Osteocyte (in vitro differentiated cells): ENCODE measurements at regions not wholly inside any gene's neighbourhood (a gene's known extent, or its start where the extent isn't known, plus 50 kb on each side); places are given as distances from the start of the nearest gene placed in this dataset.

ENCODE experiments used
- DNase-seq: peaks from one replicate; pipeline ENCODE4 v3.0.0; 2021; ENCODE audit warnings: mixed read lengths; ENCODE audit not compliant: unreplicated experiment; ENCODE audit errors: extremely low spot score
- H3K27ac Mint-ChIP-seq: one replicate; pipeline ENCODE4 v1.8.0; 2021; ENCODE audit warnings: mild to moderate bottlenecking, mixed read lengths; ENCODE audit not compliant: unreplicated experiment
- H3K27me3 Mint-ChIP-seq: one replicate; pipeline ENCODE4 v1.8.0; 2021; ENCODE audit warnings: mixed read lengths; ENCODE audit not compliant: unreplicated experiment
- H3K36me3 Mint-ChIP-seq: one replicate; pipeline ENCODE4 v1.8.0; 2021; ENCODE audit warnings: mixed read lengths; ENCODE audit not compliant: unreplicated experiment
- H3K4me1 Mint-ChIP-seq: one replicate; pipeline ENCODE4 v1.8.0; 2021; ENCODE audit warnings: mixed read lengths; ENCODE audit not compliant: unreplicated experiment
- H3K4me3 Mint-ChIP-seq: one replicate; pipeline ENCODE4 v1.8.0; 2021; ENCODE audit warnings: mild to moderate bottlenecking, moderate library complexity, mixed read lengths; ENCODE audit not compliant: unreplicated experiment
- H3K9me3 Mint-ChIP-seq: one replicate; pipeline ENCODE4 v1.8.0; 2021; ENCODE audit warnings: mixed read lengths; ENCODE audit not compliant: unreplicated experiment
- TF ChIP-seq, protein P1 (sequence below): fragments of 200-600 bp; sonication (generic); IDR thresholded peaks from 2 replicates; pipeline ENCODE4 v1.5.0; 2021; ENCODE audit warnings: antibody characterized with exemption, mild to moderate bottlenecking, moderate library complexity

DNA sequence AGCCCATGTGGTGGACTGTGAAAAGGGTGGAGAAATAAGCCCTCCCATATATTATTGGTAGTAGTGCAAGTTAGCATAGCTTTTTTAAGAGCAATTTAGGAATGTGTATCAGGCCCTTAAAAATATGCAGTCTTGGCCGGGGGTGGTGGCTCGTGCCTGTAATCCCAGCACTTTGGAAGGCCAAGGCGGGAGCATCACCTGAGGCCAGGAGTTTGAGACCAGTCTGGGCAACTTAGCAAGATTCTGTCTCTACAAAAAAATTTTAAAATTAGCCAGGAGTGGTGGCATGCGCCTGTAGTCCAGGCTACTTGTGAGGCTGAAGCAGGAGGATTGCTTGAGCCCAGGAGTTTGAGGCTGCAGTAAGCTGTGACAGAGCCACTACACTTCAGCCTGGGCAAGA lies 64.2 kb upstream of the BCAT1 start:
- Mint-ChIP-seq H3K9me3 (no peaks in the 10 kb centered on the region), H3K36me3 (no peaks in the 10 kb centered on the region), H3K27ac (no peak overlapping the region), H3K4me3 (no peak overlapping the region), H3K27me3 (no peaks in the 10 kb centered on the region), H3K4me1 (peaks cover 26% of the 10 kb centered on the region)
- TF ChIP-seq, protein P1, sequence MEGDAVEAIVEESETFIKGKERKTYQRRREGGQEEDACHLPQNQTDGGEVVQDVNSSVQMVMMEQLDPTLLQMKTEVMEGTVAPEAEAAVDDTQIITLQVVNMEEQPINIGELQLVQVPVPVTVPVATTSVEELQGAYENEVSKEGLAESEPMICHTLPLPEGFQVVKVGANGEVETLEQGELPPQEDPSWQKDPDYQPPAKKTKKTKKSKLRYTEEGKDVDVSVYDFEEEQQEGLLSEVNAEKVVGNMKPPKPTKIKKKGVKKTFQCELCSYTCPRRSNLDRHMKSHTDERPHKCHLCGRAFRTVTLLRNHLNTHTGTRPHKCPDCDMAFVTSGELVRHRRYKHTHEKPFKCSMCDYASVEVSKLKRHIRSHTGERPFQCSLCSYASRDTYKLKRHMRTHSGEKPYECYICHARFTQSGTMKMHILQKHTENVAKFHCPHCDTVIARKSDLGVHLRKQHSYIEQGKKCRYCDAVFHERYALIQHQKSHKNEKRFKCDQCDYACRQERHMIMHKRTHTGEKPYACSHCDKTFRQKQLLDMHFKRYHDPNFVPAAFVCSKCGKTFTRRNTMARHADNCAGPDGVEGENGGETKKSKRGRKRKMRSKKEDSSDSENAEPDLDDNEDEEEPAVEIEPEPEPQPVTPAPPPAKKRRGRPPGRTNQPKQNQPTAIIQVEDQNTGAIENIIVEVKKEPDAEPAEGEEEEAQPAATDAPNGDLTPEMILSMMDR: no peak
- DNase-seq: no peak

DNA sequence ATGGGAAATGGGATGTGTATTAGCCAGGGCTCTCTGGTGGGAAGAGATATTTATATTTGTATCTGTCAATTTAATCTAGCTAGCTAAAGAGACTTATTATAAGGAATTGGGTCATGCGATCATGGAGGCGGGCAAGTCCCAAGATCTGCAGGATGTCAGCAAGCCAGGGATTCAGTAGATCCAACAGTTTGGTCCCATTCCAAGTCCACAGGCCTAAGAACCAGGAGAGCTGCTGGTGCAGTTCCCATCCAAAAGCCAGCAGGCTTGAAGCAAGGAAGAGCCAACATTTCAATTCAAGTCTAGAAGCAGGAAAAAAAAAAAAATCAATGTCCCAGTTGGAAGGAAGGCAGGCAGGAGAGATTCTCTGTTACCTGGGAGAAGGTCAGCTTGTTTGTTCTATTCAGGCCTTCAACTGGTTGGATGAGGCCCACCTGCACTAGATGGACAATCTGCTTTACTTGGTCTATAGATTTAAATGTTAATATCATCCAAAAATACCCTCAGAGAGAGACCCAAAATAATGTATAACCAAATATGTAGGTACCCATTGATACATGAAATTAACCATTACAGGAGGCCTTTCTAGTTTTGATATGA lies 60.7 kb upstream of the BCAT1 start:
- no peaks in the 10 kb centered on the region for H3K36me3 Mint-ChIP-seq
- no peaks in the 10 kb centered on the region for H3K9me3 Mint-ChIP-seq
- H3K27me3 Mint-ChIP-seq: no peaks in the 10 kb centered on the region
- no peak for DNase-seq
- peaks cover 6% of the 10 kb centered on the region for H3K4me1 Mint-ChIP-seq
- TF ChIP-seq, protein P1: no peak
- H3K4me3 Mint-ChIP-seq: no peak overlapping the region
- H3K27ac Mint-ChIP-seq: no peak overlapping the region

DNA sequence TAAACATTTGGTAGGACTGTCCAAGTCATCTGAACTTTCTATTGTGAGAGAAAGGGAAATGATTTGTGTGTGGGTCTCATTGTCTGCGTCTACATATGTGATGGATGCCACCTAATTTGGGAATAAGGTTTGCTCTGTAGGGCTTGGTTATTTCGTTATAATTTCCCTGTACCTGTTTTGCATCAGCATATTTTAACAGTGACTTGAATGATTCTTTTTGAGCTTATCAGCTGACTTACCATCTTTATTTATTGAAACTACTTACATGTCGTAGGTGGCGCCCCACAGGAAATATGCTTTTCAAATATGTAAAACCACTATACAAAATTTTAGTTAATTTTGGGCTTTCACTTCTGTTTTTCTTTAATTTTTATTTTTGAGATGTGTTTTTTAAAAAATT lies 56.5 kb upstream of the BCAT1 start:
- Mint-ChIP-seq H3K4me3 (no peak overlapping the region), H3K36me3 (no peaks in the 10 kb centered on the region), H3K9me3 (no peaks in the 10 kb centered on the region), H3K4me1 (peaks cover 6% of the 10 kb centered on the region), H3K27ac (no peak overlapping the region), H3K27me3 (peaks cover 2% of the 10 kb centered on the region)
- DNase-seq: no peak
- TF ChIP-seq, protein P1: no peak

DNA sequence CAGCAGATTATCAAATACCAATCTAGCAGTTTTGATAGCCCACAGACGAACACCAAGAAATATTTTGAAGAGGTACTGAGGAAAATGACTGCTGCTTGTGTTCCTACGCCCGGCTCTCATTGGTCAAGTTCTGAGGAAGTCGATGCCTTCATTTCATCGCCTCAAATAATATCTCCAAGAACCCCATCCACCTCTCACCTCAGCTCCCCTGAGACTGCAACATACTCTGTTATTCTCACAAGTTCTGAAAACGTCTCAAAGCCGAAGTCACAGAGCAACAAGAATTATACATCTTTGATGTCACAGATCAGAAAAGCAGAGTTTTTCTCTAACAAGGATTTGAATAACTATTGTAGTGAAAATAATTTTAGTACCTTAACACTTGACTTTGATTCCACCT lies 55.5 kb upstream of the BCAT1 start:
- Mint-ChIP-seq H3K4me1 (peaks cover 6% of the 10 kb centered on the region), H3K27me3 (peaks cover 2% of the 10 kb centered on the region), H3K9me3 (no peaks in the 10 kb centered on the region), H3K36me3 (no peaks in the 10 kb centered on the region), H3K4me3 (no peak overlapping the region), H3K27ac (no peak overlapping the region)
- TF ChIP-seq, protein P1: no peak
- DNase-seq: no peak

DNA sequence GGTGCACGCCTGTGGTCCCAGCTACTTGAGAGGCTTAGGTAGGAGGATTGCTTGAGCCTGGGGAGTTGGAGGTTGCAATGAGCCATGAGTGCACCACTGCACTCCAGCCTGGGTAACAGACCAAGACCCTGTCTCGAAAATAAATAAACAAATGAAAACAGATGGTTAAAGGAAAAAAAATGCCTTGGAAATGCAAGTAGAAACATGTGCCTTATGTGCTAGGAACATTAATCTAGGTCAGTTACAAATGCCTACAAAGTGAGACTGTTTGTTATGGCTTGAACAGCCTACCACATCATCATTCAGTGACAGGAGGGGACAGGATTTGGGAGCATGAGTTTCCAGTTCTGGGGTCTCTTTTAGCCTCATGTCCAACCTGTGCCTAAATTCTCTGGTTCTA lies 52.4 kb upstream of the BCAT1 start:
- DNase-seq: no peak
- Mint-ChIP-seq H3K4me1 (peaks cover 32% of the 10 kb centered on the region), H3K27ac (no peak overlapping the region), H3K4me3 (no peak overlapping the region), H3K9me3 (no peaks in the 10 kb centered on the region), H3K36me3 (no peaks in the 10 kb centered on the region), H3K27me3 (peaks cover 2% of the 10 kb centered on the region)
- TF ChIP-seq, protein P1: no peak
